Neural progenitor cell (in vitro differentiated cells): ENCODE measurements at regions not wholly inside any gene's neighbourhood (a gene's known extent, or its start where the extent isn't known, plus 50 kb on each side); places are given as distances from the start of the nearest gene placed in this dataset.

ENCODE experiments used
- DNase-seq: peaks from one replicate; pipeline ENCODE4 v3.0.0-alpha.2; 2016; ENCODE audit warnings: low spot score
- H2AFZ ChIP-seq: fragments of 200-600 bp; sonication (generic); replicated peaks from 2 replicates; pipeline ENCODE4 v1.6.1; 2016; ENCODE audit warnings: antibody characterized with exemption
- H3F3A ChIP-seq: fragments of 200-600 bp; sonication (generic); 2 replicates; pipeline ENCODE4 v1.6.1; 2016; ENCODE audit warnings: antibody characterized with exemption, low read depth
- H3K27ac ChIP-seq: fragments of 200-600 bp; sonication (generic); 2 replicates; pipeline ENCODE4 v1.5.1; 2016; ENCODE audit warnings: mild to moderate bottlenecking
- H3K27me3 ChIP-seq: fragments of 200-600 bp; sonication (generic); 2 replicates; pipeline ENCODE4 v1.6.1; 2016; ENCODE audit warnings: mild to moderate bottlenecking, moderate library complexity
- H3K36me3 ChIP-seq: fragments of 200-600 bp; sonication (generic); 2 replicates; pipeline ENCODE4 v1.5.1; 2016
- H3K4me1 ChIP-seq: fragments of 200-600 bp; sonication (generic); 2 replicates; pipeline ENCODE4 v1.6.1; 2016; ENCODE audit warnings: mixed run types
- H3K4me2 ChIP-seq: fragments of 200-600 bp; sonication (generic); 2 replicates; pipeline ENCODE4 v1.6.1; 2016
- H3K4me3 ChIP-seq: fragments of 200-600 bp; sonication (generic); 2 replicates; pipeline ENCODE4 v1.5.1; 2016
- H3K79me2 ChIP-seq: fragments of 200-600 bp; sonication (generic); 2 replicates; pipeline ENCODE4 v1.6.1; 2016; ENCODE audit warnings: low read depth
- H3K9ac ChIP-seq: fragments of 200-600 bp; sonication (generic); 2 replicates; pipeline ENCODE4 v1.6.1; 2016
- H3K9me3 ChIP-seq: fragments of 200-600 bp; sonication (generic); 2 replicates; pipeline ENCODE4 v1.5.1; 2016; ENCODE audit warnings: low read depth
- H4K20me1 ChIP-seq: fragments of 200-600 bp; sonication (generic); 2 replicates; pipeline ENCODE4 v1.6.1; 2016; ENCODE audit warnings: low read depth
- H3K27ac Mint-ChIP-seq: 3 replicates; pipeline ENCODE4 v1.8.0; 2021; ENCODE audit warnings: mixed read lengths
- H3K27me3 Mint-ChIP-seq: 2 replicates; pipeline ENCODE4 v1.8.0; 2022; ENCODE audit warnings: low read depth, mild to moderate bottlenecking, inconsistent platforms, moderate library complexity, mixed read lengths; ENCODE audit not compliant: insufficient read depth
- H3K36me3 Mint-ChIP-seq: 3 replicates; pipeline ENCODE4 v1.8.0; 2021; ENCODE audit warnings: mixed read lengths
- H3K4me1 Mint-ChIP-seq: 3 replicates; pipeline ENCODE4 v1.8.0; 2021; ENCODE audit warnings: mixed read lengths
- H3K4me3 Mint-ChIP-seq: 3 replicates; pipeline ENCODE4 v1.8.0; 2021; ENCODE audit warnings: mild to moderate bottlenecking, moderate library complexity, mixed read lengths
- H3K9me3 Mint-ChIP-seq: 3 replicates; pipeline ENCODE4 v1.8.0; 2020; ENCODE audit warnings: mixed read lengths
- CTCF ChIP-seq: fragments of 200-600 bp; sonication (generic); IDR thresholded peaks from 2 replicates; pipeline ENCODE4 v1.5.1; 2017; ENCODE audit warnings: antibody characterized with exemption, mild to moderate bottlenecking
- EZH2 ChIP-seq: fragments of 200-600 bp; sonication (generic); IDR thresholded peaks from 2 replicates; pipeline ENCODE4 v1.6.1; 2017; ENCODE audit warnings: antibody characterized with exemption, mild to moderate bottlenecking, moderate library complexity
- EZH2phosphoT487 ChIP-seq: fragments of 200-600 bp; sonication (generic); IDR thresholded peaks from 2 replicates; pipeline ENCODE4 v1.6.1; 2017; ENCODE audit warnings: antibody characterized with exemption

GRCh38 chr6:168166627-168167026 is 87.6 kb upstream of the FRMD1 start:
- H3F3A ChIP-seq: no peaks in the 10 kb centered on the region
- peaks cover 10% of the 10 kb centered on the region for H3K27me3 Mint-ChIP-seq
- no peaks in the 10 kb centered on the region for H3K36me3 ChIP-seq
- DNase-seq: no peak
- no peak overlapping the region for H3K27ac ChIP-seq
- no peak overlapping the region for H3K4me3 ChIP-seq
- H3K4me3 Mint-ChIP-seq: no peak overlapping the region
- no peaks in the 10 kb centered on the region for H3K36me3 Mint-ChIP-seq
- H3K9ac ChIP-seq: no peak overlapping the region
- no peaks in the 10 kb centered on the region for H3K9me3 Mint-ChIP-seq
- H3K27ac Mint-ChIP-seq: no peak overlapping the region
- no peaks in the 10 kb centered on the region for H4K20me1 ChIP-seq
- no peak overlapping the region for H2AFZ ChIP-seq
- H3K4me1 ChIP-seq: peaks cover 15% of the 10 kb centered on the region
- peaks cover 22% of the 10 kb centered on the region for H3K4me1 Mint-ChIP-seq
- no peak for TF ChIP-seq EZH2
- no peaks in the 10 kb centered on the region for H3K9me3 ChIP-seq
- H3K4me2 ChIP-seq: no peak overlapping the region
- H3K79me2 ChIP-seq: no peaks in the 10 kb centered on the region
- H3K27me3 ChIP-seq: no peaks in the 10 kb centered on the region

GRCh38 chr6:168165891-168166290 is 86.9 kb upstream of the FRMD1 start:
- H4K20me1 ChIP-seq: no peaks in the 10 kb centered on the region
- H3K4me2 ChIP-seq: no peak overlapping the region
- no peak overlapping the region for H3K9ac ChIP-seq
- peaks cover 15% of the 10 kb centered on the region for H3K4me1 ChIP-seq
- no peak for DNase-seq
- no peak for TF ChIP-seq EZH2phosphoT487
- Mint-ChIP-seq H3K4me1 (peaks cover 23% of the 10 kb centered on the region), H3K27ac (no peak overlapping the region), H3K4me3 (no peak overlapping the region), H3K36me3 (no peaks in the 10 kb centered on the region), H3K9me3 (no peaks in the 10 kb centered on the region), H3K27me3 (peaks cover 10% of the 10 kb centered on the region)
- no peaks in the 10 kb centered on the region for H3K79me2 ChIP-seq
- no peak overlapping the region for H3K27ac ChIP-seq
- no peaks in the 10 kb centered on the region for H3K9me3 ChIP-seq
- H3K36me3 ChIP-seq: no peaks in the 10 kb centered on the region
- H3F3A ChIP-seq: no peaks in the 10 kb centered on the region
- H3K27me3 ChIP-seq: no peaks in the 10 kb centered on the region
- no peak overlapping the region for H3K4me3 ChIP-seq
- no peak overlapping the region for H2AFZ ChIP-seq

GRCh38 chr6:168165373-168165772 is 86.4 kb upstream of the FRMD1 start:
- Histone ChIP-seq H3K9ac (no peak overlapping the region), H3K27me3 (no peaks in the 10 kb centered on the region), H4K20me1 (no peaks in the 10 kb centered on the region), H3K27ac (no peak overlapping the region), H2AFZ (no peak overlapping the region), H3F3A (no peaks in the 10 kb centered on the region), H3K9me3 (no peaks in the 10 kb centered on the region), H3K4me2 (no peak overlapping the region), H3K4me1 (peaks cover 15% of the 10 kb centered on the region), H3K79me2 (no peaks in the 10 kb centered on the region), H3K4me3 (no peak overlapping the region), H3K36me3 (no peaks in the 10 kb centered on the region)
- Mint-ChIP-seq H3K27me3 (peaks cover 10% of the 10 kb centered on the region), H3K4me1 (peaks cover 24% of the 10 kb centered on the region), H3K36me3 (no peaks in the 10 kb centered on the region), H3K4me3 (no peak overlapping the region), H3K9me3 (no peaks in the 10 kb centered on the region), H3K27ac (no peak overlapping the region)
- no peak for DNase-seq
- TF ChIP-seq EZH2 (no peak), EZH2phosphoT487 (no peak), CTCF (no peak)

- H3F3A ChIP-seq: no peaks in the 10 kb centered on the region
- H3K9me3 ChIP-seq: no peaks in the 10 kb centered on the region
- H4K20me1 ChIP-seq: no peaks in the 10 kb centered on the region
- Mint-ChIP-seq H3K27ac (no peak overlapping the region), H3K36me3 (no peaks in the 10 kb centered on the region), H3K9me3 (no peaks in the 10 kb centered on the region), H3K4me1 (peaks cover 27% of the 10 kb centered on the region), H3K27me3 (peaks cover 16% of the 10 kb centered on the region), H3K4me3 (no peak overlapping the region)
- H3K4me1 ChIP-seq: peaks cover 15% of the 10 kb centered on the region
- no peaks in the 10 kb centered on the region for H3K36me3 ChIP-seq
- H3K9ac ChIP-seq: no peak overlapping the region
- H3K4me2 ChIP-seq: no peak overlapping the region
- TF ChIP-seq EZH2 (no peak), CTCF (no peak), EZH2phosphoT487 (no peak)
- H3K27ac ChIP-seq: no peak overlapping the region
- H3K79me2 ChIP-seq: no peaks in the 10 kb centered on the region
- no peak for DNase-seq
- no peaks in the 10 kb centered on the region for H3K27me3 ChIP-seq
- H2AFZ ChIP-seq: no peak overlapping the region
- H3K4me3 ChIP-seq: no peak overlapping the region
These were observed 85.5 kb upstream of the FRMD1 start for GRCh38 chr6:168164462-168165061.
